GM12878 (cell line): ENCODE measurements at regions not wholly inside any gene's neighbourhood (a gene's known extent, or its start where the extent isn't known, plus 50 kb on each side); places are given as distances from the start of the nearest gene placed in this dataset.

ENCODE experiments used
- E2F4 ChIP-seq: IDR thresholded peaks from 2 replicates; pipeline ENCODE4 v1.6.1; 2012; ENCODE audit warnings: low read depth, low read length, improper control_type of control experiment
- EED ChIP-seq: sonication (generic); IDR thresholded peaks from 2 replicates; pipeline ENCODE4 v1.6.1; 2016; ENCODE audit warnings: antibody characterized with exemption, low read depth
- MTA3 ChIP-seq: IDR thresholded peaks from 2 replicates; pipeline ENCODE4 v1.6.1; 2012; ENCODE audit warnings: low read length, inconsistent platforms, borderline replicate concordance
- TCF7 ChIP-seq: IDR thresholded peaks from 2 replicates; pipeline ENCODE4 v1.6.1; 2014; ENCODE audit warnings: antibody characterized with exemption, borderline replicate concordance
- ZNF217 ChIP-seq: fragments of 450-650 bp; IDR thresholded peaks from 2 replicates; pipeline ENCODE4 v1.6.1; 2017; ENCODE audit warnings: antibody characterized with exemption, mild to moderate bottlenecking
- ZNF687 ChIP-seq: fragments of 450-650 bp; IDR thresholded peaks from 2 replicates; pipeline ENCODE4 v1.6.1; 2017; ENCODE audit warnings: mild to moderate bottlenecking, moderate library complexity
- TF ChIP-seq, protein P1 (sequence below): IDR thresholded peaks from 2 replicates; pipeline ENCODE4 v1.6.1; 2011; ENCODE audit warnings: mild to moderate bottlenecking, low read depth, low read length, moderate library complexity; ENCODE audit not compliant: insufficient replicate concordance

DNA sequence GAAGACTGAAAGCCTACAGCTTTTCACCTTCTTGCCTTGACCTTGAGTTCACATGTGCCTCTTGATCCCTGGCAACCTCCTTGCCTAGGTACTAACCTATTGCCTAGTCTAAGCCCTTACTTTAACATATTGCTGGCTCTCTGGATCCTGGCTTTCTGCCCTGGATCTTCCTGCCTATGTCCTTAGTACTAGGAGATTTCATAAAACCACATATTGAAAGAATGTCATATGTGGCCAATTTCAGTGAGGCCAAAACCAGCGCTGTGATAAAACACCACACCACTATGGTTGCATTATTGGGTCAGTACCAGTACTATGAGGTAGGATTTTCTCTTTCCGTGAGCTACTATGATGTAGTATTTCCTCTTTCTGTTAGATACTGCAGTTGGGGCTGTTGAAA is 80.4 kb downstream of the CT47B1 start (continued):
- TF ChIP-seq, protein P1, sequence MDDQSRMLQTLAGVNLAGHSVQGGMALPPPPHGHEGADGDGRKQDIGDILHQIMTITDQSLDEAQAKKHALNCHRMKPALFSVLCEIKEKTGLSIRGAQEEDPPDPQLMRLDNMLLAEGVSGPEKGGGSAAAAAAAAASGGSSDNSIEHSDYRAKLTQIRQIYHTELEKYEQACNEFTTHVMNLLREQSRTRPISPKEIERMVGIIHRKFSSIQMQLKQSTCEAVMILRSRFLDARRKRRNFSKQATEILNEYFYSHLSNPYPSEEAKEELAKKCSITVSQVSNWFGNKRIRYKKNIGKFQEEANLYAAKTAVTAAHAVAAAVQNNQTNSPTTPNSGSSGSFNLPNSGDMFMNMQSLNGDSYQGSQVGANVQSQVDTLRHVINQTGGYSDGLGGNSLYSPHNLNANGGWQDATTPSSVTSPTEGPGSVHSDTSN: no peak
- TF ChIP-seq ZNF217 (no peak), TCF7 (no peak), ZNF687 (no peak), EED (no peak), MTA3 (no peak), E2F4 (no peak)
